Spleen (tissue), 11 donors: ENCODE measurements at regions not wholly inside any gene's neighbourhood (a gene's known extent, or its start where the extent isn't known, plus 50 kb on each side); places are given as distances from the start of the nearest gene placed in this dataset.

Experiments
- DNase-seq: peaks from one replicate; pipeline ENCODE4 v3.0.0-alpha.2; 2020
- H3K27ac ChIP-seq, 8 donors: fragments of 200-600 bp; sonication (generic) in 7 of 8; 1 replicate in 4 of 8; 2 replicates in 4 of 8; pipeline versions ENCODE4 v1.5.0 to v1.8.0; 2016 to 2021; ENCODE audit warnings: inconsistent platforms in 4 of 8, mild to moderate bottlenecking in 4 of 8, moderate library complexity in 1 of 8
- H3K27me3 ChIP-seq, 7 donors: fragments of 200-600 bp; sonication (generic) in 6 of 7; replicated peaks in 1 of 7; 1 replicate in 4 of 7; 2 replicates in 3 of 7; pipeline versions ENCODE4 v1.5.0 to v1.8.0; 2016 to 2021; ENCODE audit warnings: inconsistent platforms in 3 of 7, mild to moderate bottlenecking in 1 of 7
- H3K36me3 ChIP-seq, 6 donors: fragments of 200-600 bp; sonication (generic) in 5 of 6; 1 replicate in 4 of 6; 2 replicates in 2 of 6; pipeline versions ENCODE4 v1.5.0 to v1.8.0; 2016 to 2021; ENCODE audit warnings: inconsistent platforms in 2 of 6
- H3K4me1 ChIP-seq, 6 donors: fragments of 200-600 bp; sonication (generic) in 5 of 6; 1 replicate in 3 of 6; 2 replicates in 3 of 6; pipeline versions ENCODE4 v1.5.0 to v1.8.0; 2016 to 2021; ENCODE audit warnings: inconsistent platforms in 3 of 6
- H3K4me3 ChIP-seq, 8 donors: fragments of 200-600 bp; sonication (generic) in 7 of 8; 1 replicate in 4 of 8; 2 replicates in 4 of 8; pipeline versions ENCODE4 v1.5.0 to v1.8.0; 2016 to 2021; ENCODE audit warnings: inconsistent platforms in 4 of 8, mild to moderate bottlenecking in 4 of 8, moderate library complexity in 2 of 8
- H3K9me3 ChIP-seq, 8 donors: fragments of 200-600 bp; sonication (generic) in 7 of 8; 1 replicate in 4 of 8; 2 replicates in 4 of 8; pipeline versions ENCODE4 v1.5.0 to v1.8.0; 2016 to 2021; ENCODE audit warnings: inconsistent platforms in 4 of 8
- POLR2A ChIP-seq, 3 donors: fragments of 450-650 bp; IDR thresholded peaks; one replicate each; pipeline ENCODE4 v1.5.1; 2017; ENCODE audit warnings: antibody characterized with exemption in 3 of 3, mild to moderate bottlenecking in 1 of 3
- POLR2AphosphoS5 ChIP-seq, 3 donors: sonication (generic); formaldehyde crosslinking; IDR thresholded peaks; one replicate each; pipeline ENCODE4 v1.5.1; 2017; ENCODE audit warnings: antibody characterized with exemption in 3 of 3
- WGBS, 5 donors: extraction: QIAGEN DNeasy Blood & Tissue Kit in 3 of 5; methylation state at CpG; one replicate each; pipeline versions ENCODE4 v1.1.5 to v1.1.7; 2013 to 2018; 5-methylcytosine and 5-hydroxymethylcytosine counted together
- intact Hi-C: fragments of 100-400 bp; cut with DNase I; formaldehyde crosslinking; loops from one replicate; pipeline ENCODE4 v1.15.0; 2023; ENCODE audit warnings: low total_unique reads
- TF ChIP-seq, protein P1 (sequence below), 11 experiments: fragments of 200-600 bp in 7 of 11; fragments of 450-650 bp in 4 of 11; sonication (generic) in 4 of 11; IDR thresholded peaks in 8 of 11; conservative IDR thresholded peaks in 3 of 11; 1 replicate in 7 of 11; 2 replicates in 4 of 11; pipeline versions ENCODE4 v1.4.0 to v1.8.0; 2016 to 2021; ENCODE audit warnings: antibody characterized with exemption in 11 of 11, inconsistent platforms in 4 of 11, mild to moderate bottlenecking in 1 of 11
- donor health status: healthy with polysubstance abuse.
- donor health status: DM: no; HTN: no; CAD: no; lungs with moderate emphysema.
- donor health status: DM: no; HTN: no; CAD: no.
- donor health status: Bipolar disorder and iron deficiency.
- donor health status: healthy.
- donor health status: DM: no; HTN: no; CAD: no.
- donor health status: DM: yes; HTN: yes; CAD: no.

DNA sequence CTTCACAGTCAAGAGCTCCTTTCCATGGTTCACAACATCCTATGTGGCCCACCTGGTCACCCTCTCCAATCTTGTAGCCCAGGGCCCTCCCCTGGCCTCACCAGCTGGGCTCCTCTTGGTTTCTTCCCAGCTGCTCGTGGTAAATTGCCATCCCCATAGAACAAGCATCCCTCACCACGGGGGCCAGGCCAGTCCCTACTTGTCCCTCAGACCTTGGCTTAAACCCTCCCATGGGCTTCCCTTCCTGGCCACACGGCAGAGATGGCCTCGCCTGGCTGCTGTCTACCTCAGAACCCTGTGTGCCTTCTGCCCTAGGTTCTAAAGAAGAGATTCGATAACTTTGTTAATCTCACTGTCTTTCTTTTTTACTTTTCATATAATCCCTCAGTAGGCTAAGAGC is 153.3 kb upstream of the TCERG1L start:
- 62 to 81% (median 71%) methylated on average over 5 of the region's 5 CpGs for WGBS, 5 donors
- TF ChIP-seq POLR2A (IDR thresholded peaks at IDR 0.05): no peak
- TF ChIP-seq POLR2AphosphoS5 (IDR thresholded peaks at IDR 0.05): no peak
- no peak overlapping the region for H3K4me3 ChIP-seq
- peaks cover 0 to 23% (median 0%) of the 10 kb centered on the region in 7 donors for H3K27me3 ChIP-seq
- no peak for DNase-seq
- H3K36me3 ChIP-seq: no peaks in the 10 kb centered on the region
- intact Hi-C loops: no loop called here
- no peak overlapping the region for H3K27ac ChIP-seq
- no peaks in the 10 kb centered on the region for H3K9me3 ChIP-seq
- no peaks in the 10 kb centered on the region for H3K4me1 ChIP-seq

DNA sequence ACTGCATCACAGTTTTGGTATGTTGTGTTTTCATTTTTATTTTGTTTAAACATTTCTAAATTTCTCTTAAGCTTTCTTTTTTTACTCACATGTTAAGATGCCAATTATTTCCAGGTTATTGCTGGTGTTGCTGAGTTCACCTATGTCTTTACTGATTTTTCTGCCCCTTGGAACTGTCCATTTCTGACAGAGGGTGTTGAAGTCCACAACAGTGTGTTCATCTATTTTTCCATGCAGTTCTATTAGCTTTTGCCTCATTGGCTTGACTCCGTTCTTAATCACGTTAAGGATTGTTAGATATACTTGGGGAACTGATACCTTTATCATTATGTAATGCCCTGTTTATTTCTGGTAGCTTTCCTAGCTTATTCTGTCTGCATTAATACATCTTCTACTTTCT is 158.0 kb upstream of the TCERG1L start:
- 80 to 92% (median 84%) methylated on average over 2 of the region's 2 CpGs for WGBS, 5 donors
- H3K27ac ChIP-seq: no peak overlapping the region
- intact Hi-C loops: no loop called here
- no peaks in the 10 kb centered on the region for H3K4me1 ChIP-seq
- H3K4me3 ChIP-seq: no peak overlapping the region
- no peaks in the 10 kb centered on the region for H3K36me3 ChIP-seq
- H3K27me3 ChIP-seq: peaks cover 0 to 36% (median 0%) of the 10 kb centered on the region in 7 donors
- DNase-seq: no peak
- no peaks in the 10 kb centered on the region for H3K9me3 ChIP-seq
- TF ChIP-seq POLR2AphosphoS5 (IDR thresholded peaks at IDR 0.05) (no peak), POLR2A (IDR thresholded peaks at IDR 0.05) (no peak)
- TF ChIP-seq, protein P1, sequence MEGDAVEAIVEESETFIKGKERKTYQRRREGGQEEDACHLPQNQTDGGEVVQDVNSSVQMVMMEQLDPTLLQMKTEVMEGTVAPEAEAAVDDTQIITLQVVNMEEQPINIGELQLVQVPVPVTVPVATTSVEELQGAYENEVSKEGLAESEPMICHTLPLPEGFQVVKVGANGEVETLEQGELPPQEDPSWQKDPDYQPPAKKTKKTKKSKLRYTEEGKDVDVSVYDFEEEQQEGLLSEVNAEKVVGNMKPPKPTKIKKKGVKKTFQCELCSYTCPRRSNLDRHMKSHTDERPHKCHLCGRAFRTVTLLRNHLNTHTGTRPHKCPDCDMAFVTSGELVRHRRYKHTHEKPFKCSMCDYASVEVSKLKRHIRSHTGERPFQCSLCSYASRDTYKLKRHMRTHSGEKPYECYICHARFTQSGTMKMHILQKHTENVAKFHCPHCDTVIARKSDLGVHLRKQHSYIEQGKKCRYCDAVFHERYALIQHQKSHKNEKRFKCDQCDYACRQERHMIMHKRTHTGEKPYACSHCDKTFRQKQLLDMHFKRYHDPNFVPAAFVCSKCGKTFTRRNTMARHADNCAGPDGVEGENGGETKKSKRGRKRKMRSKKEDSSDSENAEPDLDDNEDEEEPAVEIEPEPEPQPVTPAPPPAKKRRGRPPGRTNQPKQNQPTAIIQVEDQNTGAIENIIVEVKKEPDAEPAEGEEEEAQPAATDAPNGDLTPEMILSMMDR (IDR thresholded peaks at IDR 0.05 in 8 of 11, conservative IDR thresholded peaks at IDR 0.05 in 3 of 11): no peak

DNA sequence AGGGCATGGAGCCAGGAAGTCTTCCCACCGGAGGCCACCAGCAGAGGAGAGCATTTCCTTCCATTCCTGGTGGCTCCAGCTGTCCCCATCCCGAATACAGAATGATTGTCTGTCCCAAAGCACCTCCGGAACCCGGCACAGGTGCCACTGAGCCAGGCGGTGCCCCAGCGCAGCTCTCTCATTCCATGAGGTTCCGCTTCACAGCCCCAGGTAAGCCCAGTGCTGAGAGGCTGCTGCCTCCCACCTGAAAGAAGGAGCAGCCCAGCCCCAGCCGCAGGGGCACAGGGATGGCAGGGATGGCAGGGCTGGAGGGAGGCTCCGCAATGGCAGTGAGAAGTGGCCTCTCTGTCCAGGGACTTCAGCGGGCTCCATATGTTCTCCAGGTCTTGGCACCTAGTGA is 162.1 kb upstream of the TCERG1L start:
- no peak for DNase-seq
- Histone ChIP-seq H3K9me3 (no peaks in the 10 kb centered on the region), H3K4me3 (no peak overlapping the region), H3K36me3 (no peaks in the 10 kb centered on the region), H3K27ac (no peak overlapping the region), H3K4me1 (no peaks in the 10 kb centered on the region), H3K27me3 (peaks cover 0 to 59% (median 0%) of the 10 kb centered on the region in 7 donors)
- 60 to 89% (median 86%) methylated on average over 1 to 10 of the region's 10 CpGs for WGBS, 5 donors
- intact Hi-C loops: no loop called here
- TF ChIP-seq POLR2AphosphoS5 (IDR thresholded peaks at IDR 0.05) (no peak), POLR2A (IDR thresholded peaks at IDR 0.05) (no peak)
- TF ChIP-seq, protein P1 (IDR thresholded peaks at IDR 0.05 in 8 of 11, conservative IDR thresholded peaks at IDR 0.05 in 3 of 11): no peak

DNA sequence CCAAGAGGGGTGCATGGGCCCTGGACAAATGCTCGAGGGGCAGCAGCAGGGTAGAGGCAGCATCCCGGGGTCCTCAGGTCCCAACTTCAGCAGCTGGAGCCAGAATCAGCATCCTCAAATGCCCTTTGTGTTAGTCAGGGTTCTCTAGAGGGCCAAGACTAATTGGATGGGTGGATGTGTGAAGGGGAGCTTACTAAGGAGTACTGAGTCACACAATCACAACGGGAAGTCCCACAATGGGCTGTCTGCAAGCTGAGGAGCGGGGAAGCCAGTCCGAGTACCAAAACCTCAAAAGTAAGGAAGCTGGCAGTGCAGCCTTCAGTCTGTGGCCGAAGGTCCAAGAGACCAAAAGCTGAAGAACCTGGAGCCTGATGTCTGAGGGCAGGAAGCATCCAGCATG is 162.9 kb upstream of the TCERG1L start:
- intact Hi-C loops: no loop called here

More for the DNA sequence above, 162.9 kb upstream of the TCERG1L start:
- 72 to 86% (median 78%) methylated on average over 6 of the region's 6 CpGs for WGBS, 5 donors
- H3K27ac ChIP-seq: no peak overlapping the region
- DNase-seq: no peak
- peaks cover 0 to 64% (median 0%) of the 10 kb centered on the region in 7 donors for H3K27me3 ChIP-seq
- no peaks in the 10 kb centered on the region for H3K9me3 ChIP-seq
- no peak overlapping the region for H3K4me3 ChIP-seq
- TF ChIP-seq POLR2A (IDR thresholded peaks at IDR 0.05) (no peak), POLR2AphosphoS5 (IDR thresholded peaks at IDR 0.05) (no peak)
- TF ChIP-seq, protein P1 (IDR thresholded peaks at IDR 0.05 in 8 of 11, conservative IDR thresholded peaks at IDR 0.05 in 3 of 11): no peak
- no peaks in the 10 kb centered on the region for H3K4me1 ChIP-seq
- no peaks in the 10 kb centered on the region for H3K36me3 ChIP-seq
